Pancreas (tissue), 10 donors: ENCODE measurements at regions not wholly inside any gene's neighbourhood (a gene's known extent, or its start where the extent isn't known, plus 50 kb on each side); places are given as distances from the start of the nearest gene placed in this dataset.

Experiments
- ATAC-seq, 4 donors: fragments of 200-7000 bp; cut with Tn5 transposase; one replicate each; pipeline versions ENCODE4 v1.8.0 to v1.9.1; 2020; ENCODE audit warnings: mild to moderate bottlenecking in 4 of 4, moderate library complexity in 4 of 4
- DNase-seq, 6 donors: peaks; one replicate each; pipeline ENCODE4 v3.0.0-alpha.2; 2020
- FAIRE-seq: peaks from 2 replicates; lab custom pipeline; 2012; peaks lifted over from hg19 to GRCh38; lab: Jason Lieb, UNC
- H3K27ac ChIP-seq, 4 donors: fragments of 200-600 bp; sonication (generic); 1 replicate in 3 of 4; 2 replicates in 1 of 4; pipeline versions ENCODE4 v1.5.0 to v1.8.0; 2020
- H3K27me3 ChIP-seq, 4 donors: fragments of 200-600 bp; one replicate each; pipeline ENCODE4 v1.8.0; 2021
- H3K36me3 ChIP-seq, 3 donors: fragments of 200-600 bp; sonication (generic) in 1 of 3; one replicate each; pipeline versions ENCODE4 v1.5.0 to v1.8.0; 2020 to 2021
- H3K4me1 ChIP-seq, 3 donors: fragments of 200-600 bp; one replicate each; pipeline ENCODE4 v1.8.0; 2021
- H3K4me3 ChIP-seq, 4 donors: fragments of 200-600 bp; sonication (generic) in 2 of 4; one replicate each; pipeline versions ENCODE4 v1.5.0 to v1.8.0; 2020 to 2021
- H3K9me3 ChIP-seq, 4 donors: fragments of 200-600 bp; one replicate each; pipeline ENCODE4 v1.8.0; 2021
- WGBS, 2 donors: extraction: QIAGEN DNeasy Blood & Tissue Kit; methylation state at CpG; one replicate each; pipeline ENCODE4 v1.1.7; 2013; 5-methylcytosine and 5-hydroxymethylcytosine counted together
- intact Hi-C, 3 donors: fragments of 100-400 bp; cut with DNase I; formaldehyde crosslinking; loops; one replicate each; pipeline versions ENCODE4 v1.11.1 to v1.14.2; 2022
- TF ChIP-seq, protein P1 (sequence below), 4 donors: fragments of 200-600 bp; sonication (generic) in 3 of 4; IDR thresholded peaks; one replicate each; pipeline versions ENCODE4 v1.5.0 to v1.8.0; 2021; ENCODE audit warnings: antibody characterized with exemption in 4 of 4
- donor health status: healthy with polysubstance abuse.
- donor health status: DM: no; HTN: no; CAD: no; lungs with moderate emphysema.
- donor health status: DM: no; HTN: no; CAD: no.
- donor health status: control.
- donor health status: control.
- donor health status: Bipolar disorder and iron deficiency.
- donor health status: DM: yes; HTN: yes; CAD: no.
- donor health status: DM: no; HTN: no; CAD: no.
- donor health status: DM: no; HTN: no; CAD: no.
- donor health status: DM: yes; HTN: yes; CAD: no.

- H3K36me3 ChIP-seq = no peaks in the 10 kb centered on the region
- no peaks in the 10 kb centered on the region for H3K4me1 ChIP-seq
- DNase-seq (no peak), ATAC-seq (no peak), FAIRE-seq (no peak)
- no peak overlapping the region for H3K27ac ChIP-seq
- 78 to 79% methylated on average over 5 of the region's 5 CpGs for WGBS, 2 donors
- no peaks in the 10 kb centered on the region for H3K27me3 ChIP-seq
- TF ChIP-seq, protein P1, sequence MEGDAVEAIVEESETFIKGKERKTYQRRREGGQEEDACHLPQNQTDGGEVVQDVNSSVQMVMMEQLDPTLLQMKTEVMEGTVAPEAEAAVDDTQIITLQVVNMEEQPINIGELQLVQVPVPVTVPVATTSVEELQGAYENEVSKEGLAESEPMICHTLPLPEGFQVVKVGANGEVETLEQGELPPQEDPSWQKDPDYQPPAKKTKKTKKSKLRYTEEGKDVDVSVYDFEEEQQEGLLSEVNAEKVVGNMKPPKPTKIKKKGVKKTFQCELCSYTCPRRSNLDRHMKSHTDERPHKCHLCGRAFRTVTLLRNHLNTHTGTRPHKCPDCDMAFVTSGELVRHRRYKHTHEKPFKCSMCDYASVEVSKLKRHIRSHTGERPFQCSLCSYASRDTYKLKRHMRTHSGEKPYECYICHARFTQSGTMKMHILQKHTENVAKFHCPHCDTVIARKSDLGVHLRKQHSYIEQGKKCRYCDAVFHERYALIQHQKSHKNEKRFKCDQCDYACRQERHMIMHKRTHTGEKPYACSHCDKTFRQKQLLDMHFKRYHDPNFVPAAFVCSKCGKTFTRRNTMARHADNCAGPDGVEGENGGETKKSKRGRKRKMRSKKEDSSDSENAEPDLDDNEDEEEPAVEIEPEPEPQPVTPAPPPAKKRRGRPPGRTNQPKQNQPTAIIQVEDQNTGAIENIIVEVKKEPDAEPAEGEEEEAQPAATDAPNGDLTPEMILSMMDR (IDR thresholded peaks at IDR 0.05) = no peak
- no peak overlapping the region for H3K4me3 ChIP-seq
- intact Hi-C loops = no loop called here
- no peaks in the 10 kb centered on the region for H3K9me3 ChIP-seq
Observed at GRCh38 chr12:5222729-5223128, 179.1 kb downstream of the KCNA5 start.

GRCh38 chr12:5223881-5224280 is 180.2 kb downstream of the KCNA5 start:
- FAIRE-seq (no peak), DNase-seq (no peak), ATAC-seq (no peak)
- intact Hi-C loops = no loop called here
- Histone ChIP-seq H3K36me3 (no peaks in the 10 kb centered on the region), H3K4me3 (no peak overlapping the region), H3K27ac (no peak overlapping the region), H3K4me1 (no peaks in the 10 kb centered on the region), H3K9me3 (no peaks in the 10 kb centered on the region), H3K27me3 (no peaks in the 10 kb centered on the region)
- WGBS, 2 donors = 71 to 77% methylated on average over 3 of the region's 3 CpGs
- TF ChIP-seq, protein P1 (IDR thresholded peaks at IDR 0.05) = no peak

- no peak overlapping the region for H3K27ac ChIP-seq
- H3K27me3 ChIP-seq = no peaks in the 10 kb centered on the region
- H3K36me3 ChIP-seq = no peaks in the 10 kb centered on the region
- 79 to 90% methylated on average over 7 of the region's 7 CpGs for WGBS, 2 donors
- no peaks in the 10 kb centered on the region for H3K9me3 ChIP-seq
- FAIRE-seq (no peak), ATAC-seq (no peak), DNase-seq (no peak)
- intact Hi-C loops = no loop called here
- H3K4me1 ChIP-seq = no peaks in the 10 kb centered on the region
- TF ChIP-seq, protein P1 (IDR thresholded peaks at IDR 0.05) = no peak
- H3K4me3 ChIP-seq = no peak overlapping the region
Observed at GRCh38 chr12:5226581-5226980, 182.9 kb downstream of the KCNA5 start.

GRCh38 chr12:5227708-5228373 is 184.2 kb downstream of the KCNA5 start:
- 61 to 68% methylated on average over 7 of the region's 7 CpGs for WGBS, 2 donors
- Histone ChIP-seq H3K4me1 (no peaks in the 10 kb centered on the region), H3K4me3 (no peak overlapping the region), H3K9me3 (no peaks in the 10 kb centered on the region), H3K36me3 (no peaks in the 10 kb centered on the region), H3K27ac (no peak overlapping the region), H3K27me3 (no peaks in the 10 kb centered on the region)
- DNase-seq (no peak), FAIRE-seq (no peak), ATAC-seq (no peak)
- intact Hi-C loops = no loop called here
- TF ChIP-seq, protein P1 (IDR thresholded peaks at IDR 0.05) = no peak

- FAIRE-seq (no peak), ATAC-seq (no peak)
Observed at GRCh38 chr12:5230156-5230555, 186.5 kb downstream of the KCNA5 start.

More at GRCh38 chr12:5230156-5230555, 186.5 kb downstream of the KCNA5 start:
- TF ChIP-seq, protein P1 (IDR thresholded peaks at IDR 0.05) = no peak
- Histone ChIP-seq H3K4me1 (no peaks in the 10 kb centered on the region), H3K36me3 (no peaks in the 10 kb centered on the region), H3K27me3 (no peaks in the 10 kb centered on the region), H3K9me3 (no peaks in the 10 kb centered on the region), H3K4me3 (no peak overlapping the region), H3K27ac (no peak overlapping the region)
- intact Hi-C loops = no loop called here
- 69 to 71% methylated on average over 2 of the region's 2 CpGs for WGBS, 2 donors
- no peak for DNase-seq
